CD4-positive, CD25-positive, alpha-beta regulatory T cell (primary cell): ENCODE measurements at regions not wholly inside any gene's neighbourhood (a gene's known extent, or its start where the extent isn't known, plus 50 kb on each side); places are given as distances from the start of the nearest gene placed in this dataset.

Experiments used
- ATAC-seq, 2 donors: fragments of 150-1000 bp; cut with Tn5 transposase; one replicate each; pipeline ENCODE4 v1.10.0; 2021; ENCODE audit warnings: low read depth in 2 of 2, moderate number of reproducible peaks in 2 of 2, moderate library complexity in 1 of 2
- DNase-seq, 3 donors: peaks; one replicate each; pipeline versions ENCODE4 v3.0.0 to v3.0.0-alpha.2; 2012 to 2022; ENCODE audit warnings: mixed read lengths in 1 of 3
- H3K27ac ChIP-seq: one replicate; pipeline ENCODE4 v1.7.0; 2013; ENCODE audit warnings: mild to moderate bottlenecking, low read length; ENCODE audit not compliant: insufficient read depth, poor library complexity, severe bottlenecking
- H3K27me3 ChIP-seq: one replicate; pipeline ENCODE4 v1.7.0; 2013; ENCODE audit warnings: low read length; ENCODE audit not compliant: control insufficient read depth, insufficient read depth
- H3K36me3 ChIP-seq: one replicate; pipeline ENCODE4 v1.7.0; 2013; ENCODE audit warnings: mild to moderate bottlenecking, low read length, moderate library complexity; ENCODE audit not compliant: control insufficient read depth, insufficient read depth
- H3K4me1 ChIP-seq: 2 replicates; pipeline ENCODE4 v1.7.0; 2013; ENCODE audit warnings: mild to moderate bottlenecking, low read length; ENCODE audit not compliant: insufficient read depth, control insufficient read depth, poor library complexity, severe bottlenecking
- H3K4me3 ChIP-seq: one replicate; pipeline ENCODE4 v1.7.0; 2013; ENCODE audit warnings: low read depth, mild to moderate bottlenecking, low read length, moderate library complexity
- H3K9me3 ChIP-seq, 2 experiments: 1 replicate in 1 of 2; 2 replicates in 1 of 2; pipeline ENCODE4 v1.7.0; 2013; ENCODE audit warnings: low read length in 2 of 2, mild to moderate bottlenecking in 1 of 2, moderate library complexity in 1 of 2; ENCODE audit not compliant: control insufficient read depth in 2 of 2
- H3K27ac Mint-ChIP-seq, 3 donors: one replicate each; pipeline ENCODE4 v1.8.0; 2020 to 2022; ENCODE audit warnings: mild to moderate bottlenecking in 3 of 3, mixed read lengths in 3 of 3, moderate library complexity in 2 of 3
- H3K27me3 Mint-ChIP-seq: one replicate; pipeline ENCODE4 v1.8.0; 2022; ENCODE audit warnings: mild to moderate bottlenecking, mixed read lengths
- H3K36me3 Mint-ChIP-seq: one replicate; pipeline ENCODE4 v1.8.0; 2020; ENCODE audit warnings: mixed read lengths
- H3K4me1 Mint-ChIP-seq, 4 donors: one replicate each; pipeline ENCODE4 v1.8.0; 2020 to 2022; ENCODE audit warnings: mixed read lengths in 4 of 4, mild to moderate bottlenecking in 1 of 4
- H3K4me3 Mint-ChIP-seq, 4 donors: one replicate each; pipeline ENCODE4 v1.8.0; 2020 to 2022; ENCODE audit warnings: mild to moderate bottlenecking in 4 of 4, mixed read lengths in 4 of 4, moderate library complexity in 3 of 4
- H3K9me3 Mint-ChIP-seq, 7 donors: one replicate each; pipeline ENCODE4 v1.8.0; 2020 to 2022; ENCODE audit warnings: mixed read lengths in 7 of 7, mild to moderate bottlenecking in 3 of 7, moderate library complexity in 2 of 7

GRCh38 chr1:5287178-5288150, 633.1 kb downstream of the AJAP1 start:
- no peak overlapping the region for H3K4me3 Mint-ChIP-seq
- H3K27ac Mint-ChIP-seq: peak overlapping the region in 1 of 3 donors; percentile 49

DNA sequence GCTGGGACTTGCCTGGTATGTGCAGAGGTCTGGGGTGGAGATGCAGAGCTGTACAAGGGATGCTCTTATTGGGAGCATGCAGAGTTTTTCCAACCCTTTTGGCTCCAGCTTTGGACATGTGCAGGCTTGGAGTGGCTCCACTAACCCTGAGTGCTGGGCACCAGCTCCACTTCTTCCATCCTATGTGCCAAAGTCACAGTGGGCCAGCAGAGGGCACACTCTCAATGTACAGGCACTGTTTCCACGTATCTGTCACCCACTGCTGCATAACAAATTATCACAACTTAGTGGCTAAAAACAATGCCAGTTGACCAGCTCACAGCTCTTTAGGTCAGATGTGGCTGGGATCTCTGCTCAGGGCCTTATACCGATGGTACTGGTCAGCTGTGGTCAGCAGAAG, 631.8 kb downstream of the AJAP1 start:
- H3K27me3 ChIP-seq: peaks cover 4% of the 10 kb centered on the region
- H3K27ac ChIP-seq: no peak overlapping the region
- peak in 2 of 3 donors; percentile 46 to 52 for DNase-seq
- peaks cover 0 to 17% (median 3%) of the 10 kb centered on the region in 4 donors for H3K4me1 Mint-ChIP-seq
- no peaks in the 10 kb centered on the region for H3K27me3 Mint-ChIP-seq
- H3K9me3 ChIP-seq: no peaks in the 10 kb centered on the region
- H3K4me3 ChIP-seq: no peak overlapping the region
- H3K36me3 ChIP-seq: no peaks in the 10 kb centered on the region
- H3K27ac Mint-ChIP-seq: peak overlapping the region in 1 of 3 donors; percentile 87
- peaks cover 0 to 2% (median 0%) of the 10 kb centered on the region in 7 donors for H3K9me3 Mint-ChIP-seq
- ATAC-seq: peak in 1 of 2 donors; percentile 43
- no peaks in the 10 kb centered on the region for H3K4me1 ChIP-seq
- H3K36me3 Mint-ChIP-seq: no peaks in the 10 kb centered on the region
- H3K4me3 Mint-ChIP-seq: no peak overlapping the region

More at GRCh38 chr1:5287178-5288150, 633.1 kb downstream of the AJAP1 start:
- Mint-ChIP-seq H3K4me1 (peaks cover 0 to 17% (median 3%) of the 10 kb centered on the region in 4 donors), H3K27me3 (no peaks in the 10 kb centered on the region), H3K9me3 (peaks cover 0 to 2% (median 0%) of the 10 kb centered on the region in 7 donors), H3K36me3 (no peaks in the 10 kb centered on the region)
- H3K36me3 ChIP-seq: no peaks in the 10 kb centered on the region
- no peaks in the 10 kb centered on the region for H3K4me1 ChIP-seq
- H3K27ac ChIP-seq: no peak overlapping the region
- peaks cover 4% of the 10 kb centered on the region for H3K27me3 ChIP-seq
- no peak for ATAC-seq
- no peak overlapping the region for H3K4me3 ChIP-seq
- H3K9me3 ChIP-seq: no peaks in the 10 kb centered on the region
- no peak for DNase-seq

GRCh38 chr1:5274527-5274926, 620.1 kb downstream of the AJAP1 start:
- no peaks in the 10 kb centered on the region for H3K9me3 Mint-ChIP-seq
- DNase-seq: no peak
- no peaks in the 10 kb centered on the region for H3K36me3 ChIP-seq
- no peaks in the 10 kb centered on the region for H3K9me3 ChIP-seq
- H3K27ac ChIP-seq: no peak overlapping the region
- H3K27ac Mint-ChIP-seq: no peak overlapping the region
- peaks cover 0 to 8% (median under 1%) of the 10 kb centered on the region in 4 donors for H3K4me1 Mint-ChIP-seq
- H3K27me3 ChIP-seq: no peaks in the 10 kb centered on the region
- no peak overlapping the region for H3K4me3 Mint-ChIP-seq
- no peak overlapping the region for H3K4me3 ChIP-seq
- H3K36me3 Mint-ChIP-seq: no peaks in the 10 kb centered on the region
- H3K27me3 Mint-ChIP-seq: no peaks in the 10 kb centered on the region
- H3K4me1 ChIP-seq: no peaks in the 10 kb centered on the region
- ATAC-seq: no peak

- Histone ChIP-seq H3K27me3 (no peaks in the 10 kb centered on the region), H3K9me3 (no peaks in the 10 kb centered on the region), H3K4me3 (no peak overlapping the region), H3K27ac (no peak overlapping the region), H3K4me1 (no peaks in the 10 kb centered on the region), H3K36me3 (no peaks in the 10 kb centered on the region)
- no peaks in the 10 kb centered on the region for H3K36me3 Mint-ChIP-seq
- H3K4me3 Mint-ChIP-seq: no peak overlapping the region
- no peak overlapping the region for H3K27ac Mint-ChIP-seq
- peaks cover 0 to 3% (median 0%) of the 10 kb centered on the region in 7 donors for H3K9me3 Mint-ChIP-seq
- no peaks in the 10 kb centered on the region for H3K27me3 Mint-ChIP-seq
- DNase-seq (no peak), ATAC-seq (peak in 1 of 2 donors; percentile 25)
- peaks cover 0 to 8% (median 0%) of the 10 kb centered on the region in 4 donors for H3K4me1 Mint-ChIP-seq
Observed at GRCh38 chr1:5273280-5274003, 619.0 kb downstream of the AJAP1 start.

DNA sequence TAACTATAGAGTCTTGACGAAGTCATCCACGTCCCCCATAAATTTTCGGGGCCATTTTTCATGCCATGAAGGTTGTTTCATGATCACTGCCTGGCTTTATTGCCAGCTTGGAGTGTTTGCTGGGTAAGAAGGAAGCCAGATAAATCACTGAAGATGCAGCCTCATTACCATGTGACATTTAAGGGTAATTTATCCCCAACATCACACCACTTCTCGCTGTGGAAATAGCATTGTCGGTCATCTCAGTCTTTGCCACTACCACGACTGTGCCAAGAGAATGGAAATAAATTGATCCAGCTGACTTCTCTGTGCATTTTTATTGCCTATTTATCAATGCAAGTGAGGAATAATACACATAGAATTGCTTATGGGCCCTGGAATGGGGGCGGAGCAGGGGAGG, 617.9 kb downstream of the AJAP1 start:
- H3K4me1 Mint-ChIP-seq: peaks cover 0 to 8% (median 0%) of the 10 kb centered on the region in 4 donors
- Histone ChIP-seq H3K9me3 (no peaks in the 10 kb centered on the region), H3K4me3 (no peak overlapping the region), H3K36me3 (no peaks in the 10 kb centered on the region), H3K27me3 (no peaks in the 10 kb centered on the region), H3K4me1 (no peaks in the 10 kb centered on the region), H3K27ac (no peak overlapping the region)
- no peak for DNase-seq
- no peak overlapping the region for H3K27ac Mint-ChIP-seq
- H3K36me3 Mint-ChIP-seq: no peaks in the 10 kb centered on the region
- no peak for ATAC-seq
- no peaks in the 10 kb centered on the region for H3K27me3 Mint-ChIP-seq
- H3K4me3 Mint-ChIP-seq: no peak overlapping the region
- H3K9me3 Mint-ChIP-seq: peaks cover 0 to 3% (median 0%) of the 10 kb centered on the region in 7 donors

DNA sequence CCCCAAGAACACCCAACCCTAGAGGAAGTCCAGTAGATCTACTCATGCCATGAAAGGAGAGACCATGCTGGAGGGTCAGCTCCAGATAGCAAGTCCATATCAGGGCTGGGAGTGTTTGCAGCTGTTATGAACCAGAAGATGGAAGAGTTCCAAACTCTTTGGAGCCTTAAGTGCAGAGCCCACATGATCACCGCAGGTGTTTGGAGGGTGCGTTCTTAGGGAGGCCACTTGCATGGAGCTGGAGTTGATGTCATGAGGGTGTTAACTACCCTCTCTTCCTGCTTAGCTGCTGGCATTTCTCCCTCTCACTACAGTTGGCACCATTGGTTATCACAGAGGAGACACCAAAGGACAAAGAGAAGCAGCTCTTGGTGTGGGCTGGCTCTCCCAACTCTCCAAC, 616.9 kb downstream of the AJAP1 start:
- H3K4me1 ChIP-seq: no peaks in the 10 kb centered on the region
- Mint-ChIP-seq H3K27me3 (no peaks in the 10 kb centered on the region), H3K27ac (no peak overlapping the region), H3K4me3 (no peak overlapping the region), H3K4me1 (peaks cover 0 to 8% (median 0%) of the 10 kb centered on the region in 4 donors), H3K36me3 (no peaks in the 10 kb centered on the region), H3K9me3 (peaks cover 0 to 3% (median 0%) of the 10 kb centered on the region in 7 donors)
- no peaks in the 10 kb centered on the region for H3K36me3 ChIP-seq
- H3K9me3 ChIP-seq: no peaks in the 10 kb centered on the region
- H3K27me3 ChIP-seq: no peaks in the 10 kb centered on the region
- no peak for ATAC-seq
- no peak overlapping the region for H3K4me3 ChIP-seq
- no peak for DNase-seq
- H3K27ac ChIP-seq: no peak overlapping the region

DNA sequence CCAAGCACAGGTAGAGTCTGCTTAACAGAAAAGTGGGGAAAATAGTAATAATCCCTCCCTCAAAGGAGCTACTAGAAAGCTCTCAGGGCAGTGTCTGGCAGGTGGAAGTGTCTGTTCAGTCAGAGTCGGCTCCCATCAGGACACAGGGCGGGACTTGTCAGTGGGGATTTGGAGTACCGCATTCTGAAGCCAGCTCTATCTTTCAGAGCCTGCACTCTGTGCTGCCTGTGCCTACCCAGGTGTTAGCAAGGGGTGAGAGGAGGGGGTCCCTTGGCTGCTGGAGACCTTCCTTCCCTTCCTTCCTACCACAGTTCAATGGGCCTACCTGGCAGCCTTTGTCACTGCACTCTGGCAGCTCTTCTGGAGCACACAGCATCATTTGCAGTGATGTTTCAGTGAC, 615.5 kb downstream of the AJAP1 start:
- H3K27ac Mint-ChIP-seq: peak overlapping the region in 1 of 3 donors; percentile 5
- no peaks in the 10 kb centered on the region for H3K27me3 Mint-ChIP-seq
- H3K4me3 Mint-ChIP-seq: no peak overlapping the region
- no peaks in the 10 kb centered on the region for H3K36me3 Mint-ChIP-seq
- no peak overlapping the region for H3K4me3 ChIP-seq
- H3K27me3 ChIP-seq: no peaks in the 10 kb centered on the region
- no peaks in the 10 kb centered on the region for H3K4me1 ChIP-seq
- no peak for ATAC-seq
- no peak overlapping the region for H3K27ac ChIP-seq
- peaks cover 0 to 8% (median 0%) of the 10 kb centered on the region in 4 donors for H3K4me1 Mint-ChIP-seq
- H3K9me3 ChIP-seq: no peaks in the 10 kb centered on the region
- H3K9me3 Mint-ChIP-seq: peaks cover 0 to 3% (median 0%) of the 10 kb centered on the region in 7 donors
- DNase-seq: no peak
- no peaks in the 10 kb centered on the region for H3K36me3 ChIP-seq
